ENCODE measurements at regions not wholly inside any gene's neighbourhood (a gene's known extent, or its start where the extent isn't known, plus 50 kb on each side); places are given as distances from the start of the nearest gene placed in this dataset.

GRCh38 chr2:223226264-223226663, 174.3 kb downstream of the KCNE4 start:
- H3K9me3 ChIP-seq (ENCODE audit: control insufficient read depth, insufficient read depth, low read length): no peaks in the 10 kb centered on the region

GRCh38 chr2:223227338-223227737, 175.3 kb downstream of the KCNE4 start:
- Histone ChIP-seq H3K27ac (ENCODE audit: low read depth, low read length) (no peak overlapping the region), H3K27me3 (ENCODE audit: control insufficient read depth, insufficient read depth, low read length) (no peaks in the 10 kb centered on the region), H3K9ac (ENCODE audit: low read depth, low read length) (no peak overlapping the region), H3K4me1 (ENCODE audit: control insufficient read depth, insufficient read depth, low read length) (no peaks in the 10 kb centered on the region), H3K9me3 (ENCODE audit: control insufficient read depth, insufficient read depth, low read length) (no peaks in the 10 kb centered on the region), H3K4me3 (ENCODE audit: low read depth, low read length) (no peak overlapping the region), H3K36me3 (ENCODE audit: control insufficient read depth, insufficient read depth, low read length) (no peaks in the 10 kb centered on the region)

More at GRCh38 chr2:223226264-223226663, 174.3 kb downstream of the KCNE4 start:
- no peaks in the 10 kb centered on the region for H3K27me3 ChIP-seq (ENCODE audit: control insufficient read depth, insufficient read depth, low read length)
- no peak overlapping the region for H3K9ac ChIP-seq (ENCODE audit: low read depth, low read length)
- H3K4me1 ChIP-seq (ENCODE audit: control insufficient read depth, insufficient read depth, low read length): peaks cover 1% of the 10 kb centered on the region; the same call in 1 of the 2 replicates
- no peak overlapping the region for H3K4me3 ChIP-seq (ENCODE audit: low read depth, low read length)
- H3K36me3 ChIP-seq (ENCODE audit: control insufficient read depth, insufficient read depth, low read length): no peaks in the 10 kb centered on the region
- no peak overlapping the region for H3K27ac ChIP-seq (ENCODE audit: low read depth, low read length)

- no peaks in the 10 kb centered on the region for H3K27me3 ChIP-seq (ENCODE audit: control insufficient read depth, insufficient read depth, low read length)
- H3K27ac ChIP-seq (ENCODE audit: low read depth, low read length): no peak overlapping the region
- no peak overlapping the region for H3K9ac ChIP-seq (ENCODE audit: low read depth, low read length)
- no peaks in the 10 kb centered on the region for H3K36me3 ChIP-seq (ENCODE audit: control insufficient read depth, insufficient read depth, low read length)
- H3K4me1 ChIP-seq (ENCODE audit: control insufficient read depth, insufficient read depth, low read length): no peaks in the 10 kb centered on the region
- no peak overlapping the region for H3K4me3 ChIP-seq (ENCODE audit: low read depth, low read length)
- no peaks in the 10 kb centered on the region for H3K9me3 ChIP-seq (ENCODE audit: control insufficient read depth, insufficient read depth, low read length)
These were observed 176.9 kb downstream of the KCNE4 start for GRCh38 chr2:223228871-223229270.

GRCh38 chr2:223230352-223230751, 178.4 kb downstream of the KCNE4 start:
- no peak overlapping the region for H3K4me3 ChIP-seq (ENCODE audit: low read depth, low read length)
- H3K27me3 ChIP-seq (ENCODE audit: control insufficient read depth, insufficient read depth, low read length): no peaks in the 10 kb centered on the region
- H3K4me1 ChIP-seq (ENCODE audit: control insufficient read depth, insufficient read depth, low read length): no peaks in the 10 kb centered on the region
- no peaks in the 10 kb centered on the region for H3K36me3 ChIP-seq (ENCODE audit: control insufficient read depth, insufficient read depth, low read length)
- H3K9ac ChIP-seq (ENCODE audit: low read depth, low read length): no peak overlapping the region
- no peaks in the 10 kb centered on the region for H3K9me3 ChIP-seq (ENCODE audit: control insufficient read depth, insufficient read depth, low read length)
- H3K27ac ChIP-seq (ENCODE audit: low read depth, low read length): no peak overlapping the region

- no peak overlapping the region for H3K9ac ChIP-seq (ENCODE audit: low read depth, low read length)
- no peaks in the 10 kb centered on the region for H3K9me3 ChIP-seq (ENCODE audit: control insufficient read depth, insufficient read depth, low read length)
- H3K36me3 ChIP-seq (ENCODE audit: control insufficient read depth, insufficient read depth, low read length): no peaks in the 10 kb centered on the region
- H3K27me3 ChIP-seq (ENCODE audit: control insufficient read depth, insufficient read depth, low read length): no peaks in the 10 kb centered on the region
- H3K4me3 ChIP-seq (ENCODE audit: low read depth, low read length): no peak overlapping the region
- no peak overlapping the region for H3K27ac ChIP-seq (ENCODE audit: low read depth, low read length)
- H3K4me1 ChIP-seq (ENCODE audit: control insufficient read depth, insufficient read depth, low read length): no peaks in the 10 kb centered on the region
These were observed 180.3 kb downstream of the KCNE4 start for GRCh38 chr2:223232285-223232684.

- Histone ChIP-seq H3K9ac (ENCODE audit: low read depth, low read length) (no peak overlapping the region), H3K9me3 (ENCODE audit: control insufficient read depth, insufficient read depth, low read length) (no peaks in the 10 kb centered on the region)
These were observed 180.9 kb downstream of the KCNE4 start for GRCh38 chr2:223232896-223233295.

GRCh38 chr2:223235986-223236385, 184.0 kb downstream of the KCNE4 start:
- Histone ChIP-seq H3K9ac (ENCODE audit: low read depth, low read length) (no peak overlapping the region), H3K36me3 (ENCODE audit: control insufficient read depth, insufficient read depth, low read length) (no peaks in the 10 kb centered on the region), H3K4me3 (ENCODE audit: low read depth, low read length) (no peak overlapping the region), H3K4me1 (ENCODE audit: control insufficient read depth, insufficient read depth, low read length) (no peaks in the 10 kb centered on the region), H3K9me3 (ENCODE audit: control insufficient read depth, insufficient read depth, low read length) (no peaks in the 10 kb centered on the region), H3K27me3 (ENCODE audit: control insufficient read depth, insufficient read depth, low read length) (no peaks in the 10 kb centered on the region), H3K27ac (ENCODE audit: low read depth, low read length) (no peak overlapping the region)

More at GRCh38 chr2:223232896-223233295, 180.9 kb downstream of the KCNE4 start:
- H3K4me1 ChIP-seq (ENCODE audit: control insufficient read depth, insufficient read depth, low read length): no peaks in the 10 kb centered on the region
- H3K27me3 ChIP-seq (ENCODE audit: control insufficient read depth, insufficient read depth, low read length): no peaks in the 10 kb centered on the region
- no peak overlapping the region for H3K27ac ChIP-seq (ENCODE audit: low read depth, low read length)
- H3K36me3 ChIP-seq (ENCODE audit: control insufficient read depth, insufficient read depth, low read length): no peaks in the 10 kb centered on the region
- H3K4me3 ChIP-seq (ENCODE audit: low read depth, low read length): no peak overlapping the region

- H3K36me3 ChIP-seq (ENCODE audit: control insufficient read depth, insufficient read depth, low read length): no peaks in the 10 kb centered on the region
- H3K9ac ChIP-seq (ENCODE audit: low read depth, low read length): no peak overlapping the region
- H3K27me3 ChIP-seq (ENCODE audit: control insufficient read depth, insufficient read depth, low read length): no peaks in the 10 kb centered on the region
- no peak overlapping the region for H3K27ac ChIP-seq (ENCODE audit: low read depth, low read length)
- H3K4me1 ChIP-seq (ENCODE audit: control insufficient read depth, insufficient read depth, low read length): no peaks in the 10 kb centered on the region
- H3K9me3 ChIP-seq (ENCODE audit: control insufficient read depth, insufficient read depth, low read length): no peaks in the 10 kb centered on the region
- H3K4me3 ChIP-seq (ENCODE audit: low read depth, low read length): no peak overlapping the region
These were observed 186.3 kb downstream of the KCNE4 start for GRCh38 chr2:223238301-223238700.

- H3K4me1 ChIP-seq (ENCODE audit: control insufficient read depth, insufficient read depth, low read length): no peaks in the 10 kb centered on the region
- no peaks in the 10 kb centered on the region for H3K27me3 ChIP-seq (ENCODE audit: control insufficient read depth, insufficient read depth, low read length)
- H3K4me3 ChIP-seq (ENCODE audit: low read depth, low read length): no peak overlapping the region
- no peak overlapping the region for H3K27ac ChIP-seq (ENCODE audit: low read depth, low read length)
- no peak overlapping the region for H3K9ac ChIP-seq (ENCODE audit: low read depth, low read length)
- no peaks in the 10 kb centered on the region for H3K9me3 ChIP-seq (ENCODE audit: control insufficient read depth, insufficient read depth, low read length)
- no peaks in the 10 kb centered on the region for H3K36me3 ChIP-seq (ENCODE audit: control insufficient read depth, insufficient read depth, low read length)
These were observed 191.2 kb downstream of the KCNE4 start for GRCh38 chr2:223243233-223243632.

GRCh38 chr2:223247136-223247535, 195.1 kb downstream of the KCNE4 start:
- no peak overlapping the region for H3K9ac ChIP-seq (ENCODE audit: low read depth, low read length)
- H3K9me3 ChIP-seq (ENCODE audit: control insufficient read depth, insufficient read depth, low read length): no peaks in the 10 kb centered on the region
- no peaks in the 10 kb centered on the region for H3K4me1 ChIP-seq (ENCODE audit: control insufficient read depth, insufficient read depth, low read length)
- H3K27me3 ChIP-seq (ENCODE audit: control insufficient read depth, insufficient read depth, low read length): no peaks in the 10 kb centered on the region
- no peak overlapping the region for H3K27ac ChIP-seq (ENCODE audit: low read depth, low read length)
- no peaks in the 10 kb centered on the region for H3K36me3 ChIP-seq (ENCODE audit: control insufficient read depth, insufficient read depth, low read length)
- no peak overlapping the region for H3K4me3 ChIP-seq (ENCODE audit: low read depth, low read length)

- H3K9ac ChIP-seq (ENCODE audit: low read depth, low read length): no peak overlapping the region
- no peaks in the 10 kb centered on the region for H3K4me1 ChIP-seq (ENCODE audit: control insufficient read depth, insufficient read depth, low read length)
- no peak overlapping the region for H3K27ac ChIP-seq (ENCODE audit: low read depth, low read length)
- no peak overlapping the region for H3K4me3 ChIP-seq (ENCODE audit: low read depth, low read length)
- H3K9me3 ChIP-seq (ENCODE audit: control insufficient read depth, insufficient read depth, low read length): 0 out of 2 replicates have a peak, but pooled peaks cover 4% of the 10 kb centered on the region
- H3K27me3 ChIP-seq (ENCODE audit: control insufficient read depth, insufficient read depth, low read length): no peaks in the 10 kb centered on the region
- no peaks in the 10 kb centered on the region for H3K36me3 ChIP-seq (ENCODE audit: control insufficient read depth, insufficient read depth, low read length)
These were observed 199.8 kb downstream of the KCNE4 start for GRCh38 chr2:223251656-223252229.
